ENCODE measurements at regions not wholly inside any gene's neighbourhood (a gene's known extent, or its start where the extent isn't known, plus 50 kb on each side); places are given as distances from the start of the nearest gene placed in this dataset.

GRCh38 chr2:189293164-189293563 lies 113.6 kb upstream of the COL5A2 start:
- TF ChIP-seq CTCF (optimal IDR thresholded peaks at IDR 0.05 in 1 of 3, IDR thresholded peaks at IDR 0.05 in 1 of 3, conservative IDR thresholded peaks at IDR 0.05 in 1 of 3; ENCODE audit: extremely low read depth in 1 of 3, insufficient read depth in 2 of 3, low read length in 3 of 3) (no peak), EZH2 (IDR thresholded peaks at IDR 0.05; ENCODE audit: low read length) (no peak)

Data from keratinocyte (primary cell).